ENCODE measurements at regions not wholly inside any gene's neighbourhood (a gene's known extent, or its start where the extent isn't known, plus 50 kb on each side); places are given as distances from the start of the nearest gene placed in this dataset.
"Not testable (repeated sequence)": the region's sequence is repeated elsewhere in the genome, so short reads cannot be mapped to it uniquely, and the experiment has no call there.

DNA sequence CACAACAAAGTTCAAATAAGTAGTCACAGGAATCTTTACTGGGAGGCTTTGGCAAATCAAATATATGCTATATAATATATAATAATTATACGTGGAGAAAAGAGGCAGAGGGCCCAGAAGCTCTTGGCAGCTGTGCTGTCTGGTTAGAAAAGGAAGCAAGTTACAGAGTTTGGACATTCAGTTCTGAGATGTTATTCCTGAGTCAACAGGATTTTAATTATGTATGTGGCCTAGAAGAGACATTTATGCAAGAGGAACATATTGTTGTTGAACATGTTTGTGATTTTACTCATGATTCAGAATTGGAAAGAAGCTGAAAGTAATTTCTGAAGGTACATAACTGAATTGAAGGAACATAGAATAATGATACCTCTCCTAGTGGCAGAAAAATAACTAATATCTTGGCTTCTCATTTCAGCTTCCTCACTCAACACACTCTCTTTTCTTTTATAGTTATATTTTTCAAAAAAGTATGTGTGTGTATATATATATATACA is 79.7 kb upstream of the GPR89A start:
- TF ChIP-seq CTCF (conservative IDR thresholded peaks at IDR 0.05 in 1 of 2, IDR thresholded peaks at IDR 0.05 in 1 of 2; ENCODE audit: low read depth in 1 of 2, low read length in 2 of 2); EZH2 (IDR thresholded peaks at IDR 0.05; ENCODE audit: low read length, missing control alignments): not testable (repeated sequence)

Data from fibroblast of lung (primary cell).